HG03460 (cell line): ENCODE measurements at regions not wholly inside any gene's neighbourhood (a gene's known extent, or its start where the extent isn't known, plus 50 kb on each side); places are given as distances from the start of the nearest gene placed in this dataset.
"Not testable (repeated sequence)": the region's sequence is repeated elsewhere in the genome, so short reads cannot be mapped to it uniquely, and the experiment has no call there.

Experiments
- ATAC-seq: cut with Tn5 transposase; IDR thresholded peaks from one replicate; pipeline ENCODE4 v1.9.1; 2021; ENCODE audit not compliant: unreplicated experiment

DNA sequence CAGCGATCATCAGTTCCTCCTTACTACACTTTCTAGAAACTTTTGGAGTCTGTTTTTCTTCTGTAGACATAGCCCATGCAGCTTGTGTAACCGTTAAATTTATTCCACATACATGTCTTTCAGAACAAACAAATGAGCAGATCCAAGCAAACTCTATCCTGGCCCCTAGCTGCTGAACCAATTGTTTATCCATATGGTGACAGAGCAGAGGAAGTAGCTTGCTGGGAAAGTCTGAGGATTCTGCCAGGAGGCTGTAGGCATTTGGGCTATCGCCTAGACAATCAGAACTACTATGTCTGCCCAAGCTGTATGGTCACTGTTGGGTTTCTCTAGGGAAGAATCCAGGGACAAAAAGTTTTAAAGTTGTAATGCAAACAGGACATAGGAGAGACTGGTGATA, 343.7 kb downstream of the SPRY2 start:
- no peak for ATAC-seq

DNA sequence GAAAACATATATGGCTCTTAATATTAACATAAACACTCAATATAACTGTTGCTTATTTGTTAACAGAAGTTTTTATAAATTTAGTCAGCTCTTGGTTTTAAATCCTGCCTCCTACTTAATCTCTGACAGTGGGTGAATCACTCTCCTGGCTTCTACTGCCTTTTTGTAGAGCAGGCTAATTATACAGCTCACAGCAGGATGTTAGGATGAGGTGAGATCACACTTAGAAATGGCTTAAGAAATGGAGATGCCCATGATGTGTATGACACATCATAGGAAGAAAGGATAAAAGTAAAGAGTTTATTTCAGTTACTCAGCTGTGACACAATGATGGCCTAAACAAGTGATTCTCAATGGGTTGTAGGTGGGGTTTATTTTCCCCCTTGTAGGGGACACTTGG, 345.6 kb downstream of the SPRY2 start:
- ATAC-seq, result no peak

DNA sequence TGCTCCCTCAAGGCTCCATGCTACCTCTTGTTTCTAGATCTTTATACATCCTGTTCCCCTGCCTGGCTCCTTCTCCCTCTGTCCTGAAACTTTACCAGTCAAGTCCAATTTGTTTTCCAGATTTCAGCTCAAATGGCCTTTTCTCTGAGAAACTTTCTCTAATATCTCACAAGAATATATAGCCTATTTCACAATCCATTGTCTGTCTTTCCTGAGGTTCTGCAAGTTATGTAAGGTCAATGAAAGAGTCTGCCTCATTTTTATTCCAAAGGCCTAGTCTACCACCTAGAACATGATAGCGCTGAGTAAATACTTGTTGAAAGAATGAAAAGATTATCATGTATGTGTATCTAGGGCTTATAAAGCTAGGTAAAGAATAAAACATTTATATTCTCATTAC, 348.8 kb downstream of the SPRY2 start:
- ATAC-seq, result no peak

DNA sequence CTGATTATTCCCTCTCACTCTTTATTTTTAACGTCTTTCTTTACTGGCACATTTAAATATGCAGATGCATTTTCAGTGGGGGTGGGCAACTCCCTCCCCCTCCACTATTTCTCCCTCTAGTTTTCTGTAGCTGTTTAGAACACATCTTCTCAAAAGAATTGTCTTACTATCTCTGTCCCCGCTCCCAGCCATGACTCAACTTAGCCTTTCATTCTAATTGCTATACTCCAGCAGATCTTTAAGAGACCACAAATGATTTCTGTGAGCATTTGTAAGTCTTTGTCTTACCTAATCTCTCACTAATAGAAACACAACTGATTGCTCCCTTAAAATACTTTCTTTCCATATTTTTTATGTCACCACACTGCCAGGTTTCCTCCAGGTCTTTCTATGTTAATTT, 350.9 kb downstream of the SPRY2 start:
- no peak for ATAC-seq

DNA sequence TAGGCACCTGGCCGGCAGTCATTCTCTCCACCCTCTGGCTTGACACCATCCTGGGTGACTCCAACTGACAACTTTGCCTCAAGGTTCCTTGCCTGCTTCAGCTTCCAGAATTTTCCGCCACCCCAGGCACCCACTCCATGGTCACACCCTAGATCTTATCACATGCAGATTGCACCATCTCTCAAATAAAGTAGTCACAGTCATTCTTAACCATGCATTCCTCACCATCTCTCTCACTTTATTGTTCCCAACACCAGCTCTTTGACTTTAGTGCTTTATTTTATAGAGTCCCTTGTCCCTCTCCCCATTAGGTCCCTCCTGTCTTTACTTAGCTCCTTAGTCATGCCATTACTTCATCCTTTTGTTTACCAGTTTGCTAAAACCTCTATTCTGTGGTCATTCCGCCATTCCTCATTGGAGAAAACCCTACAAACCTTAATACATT, 351.7 kb downstream of the SPRY2 start:
- no peak for ATAC-seq

DNA sequence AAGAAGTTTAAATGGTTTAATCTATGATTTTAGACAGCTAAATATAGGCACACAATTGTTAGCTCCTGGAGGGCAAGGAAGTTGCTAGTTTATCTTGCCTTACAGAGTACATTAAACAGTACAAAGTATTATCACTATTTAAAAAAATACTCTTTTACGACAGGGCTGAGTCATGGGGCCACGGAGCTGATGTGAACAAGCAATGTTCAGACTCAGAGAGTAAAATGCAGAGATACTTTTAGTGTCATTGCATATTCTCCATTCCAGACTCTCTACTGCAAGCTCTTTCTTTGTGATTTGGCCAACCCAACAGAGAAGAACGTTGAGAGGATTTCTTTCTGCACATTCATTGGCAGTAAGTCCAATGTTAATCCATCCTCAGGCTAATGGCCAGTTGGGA, 352.4 kb downstream of the SPRY2 start:
- ATAC-seq, result no peak

DNA sequence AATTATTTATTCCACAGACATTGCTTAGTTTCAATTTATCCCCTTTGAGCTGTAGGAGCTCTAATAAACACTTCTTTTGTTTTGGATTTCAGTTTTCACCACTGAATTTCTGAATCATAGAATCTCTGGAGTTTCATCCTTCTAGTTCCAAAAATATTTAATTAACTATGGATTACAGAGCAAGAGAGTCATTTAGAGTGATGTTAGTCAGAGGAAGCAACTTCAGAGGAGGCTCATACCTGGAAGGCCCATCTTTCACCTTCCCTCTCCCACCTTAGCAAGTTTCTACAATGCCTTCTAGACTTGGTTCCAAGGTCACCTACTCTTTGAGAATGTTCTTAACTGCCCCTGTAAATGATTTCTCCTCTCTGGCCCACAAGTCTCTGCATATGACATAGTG, 353.2 kb downstream of the SPRY2 start:
- ATAC-seq, result no peak

DNA sequence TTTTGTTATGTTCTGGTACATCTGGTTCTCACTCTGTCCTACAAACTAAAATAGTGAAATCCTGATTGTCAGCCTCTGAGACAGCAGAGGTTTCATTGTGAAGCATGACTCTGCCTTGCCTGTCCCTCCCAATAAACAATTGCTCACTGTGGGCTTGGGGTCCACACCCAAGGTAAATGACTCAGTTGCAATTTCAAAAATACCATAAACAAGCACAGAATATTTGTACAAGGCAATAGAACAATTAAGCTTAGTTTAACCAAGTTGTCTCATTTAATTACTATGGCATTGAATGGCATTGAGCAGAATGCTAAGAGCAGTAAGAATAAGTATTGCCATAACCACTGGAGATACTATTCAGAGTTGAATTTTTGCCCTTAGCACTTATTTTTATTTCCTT, 353.6 kb downstream of the SPRY2 start:
- ATAC-seq, result no peak

DNA sequence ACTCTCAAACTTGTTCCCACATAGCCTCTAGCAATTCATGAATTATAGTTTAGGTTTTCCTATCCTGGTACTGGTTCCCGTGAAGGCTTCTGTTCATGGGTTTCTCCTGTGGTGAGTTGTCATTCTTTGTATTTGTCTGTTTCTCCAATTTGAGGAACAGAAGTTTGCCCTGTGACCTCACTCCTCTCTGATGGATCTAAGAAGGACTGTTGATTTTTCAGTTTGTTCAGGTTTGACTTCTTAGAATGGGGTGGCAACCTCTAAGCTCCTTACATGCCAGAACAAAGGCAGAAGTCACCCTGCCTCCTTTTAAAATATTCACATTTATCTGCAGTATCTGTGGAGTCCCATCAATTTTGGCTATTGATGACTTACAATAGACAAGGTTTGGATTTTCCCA, 354.0 kb downstream of the SPRY2 start:
- ATAC-seq, result no peak

DNA sequence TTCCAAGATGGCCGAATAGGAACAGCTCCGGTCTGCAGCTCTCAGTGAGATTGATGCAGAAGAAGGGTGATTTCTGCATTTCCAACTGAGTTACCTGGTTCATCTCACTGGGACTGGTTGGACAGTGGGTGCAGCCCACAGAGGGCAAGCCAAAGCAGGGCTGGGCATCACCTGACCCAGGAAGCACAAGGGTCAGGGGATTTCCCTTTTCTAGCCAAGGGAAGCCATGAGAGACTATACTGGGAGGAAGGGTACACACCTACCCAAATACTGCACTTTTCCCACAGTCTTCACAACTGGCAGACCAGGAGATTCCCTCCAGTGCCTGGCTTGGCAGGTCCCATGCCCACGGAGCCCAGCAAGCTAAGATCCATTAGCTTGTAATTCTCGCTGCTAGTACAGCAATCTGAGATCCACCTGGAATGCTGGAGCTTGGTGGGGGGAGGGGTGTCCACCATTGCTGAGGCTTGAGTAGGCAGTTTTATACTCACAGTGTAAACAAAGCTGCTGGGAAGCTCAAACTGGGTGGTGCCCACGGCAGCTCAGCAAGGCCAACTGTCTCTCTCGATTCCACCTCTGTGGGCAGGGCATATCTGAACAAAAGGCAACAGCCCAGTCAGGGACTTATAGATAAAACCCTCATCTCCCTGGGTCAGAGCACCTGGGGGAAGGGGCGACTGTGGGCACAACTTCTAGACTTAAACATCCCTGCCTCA, 365.8 kb downstream of the SPRY2 start:
- not testable (repeated sequence) for ATAC-seq

DNA sequence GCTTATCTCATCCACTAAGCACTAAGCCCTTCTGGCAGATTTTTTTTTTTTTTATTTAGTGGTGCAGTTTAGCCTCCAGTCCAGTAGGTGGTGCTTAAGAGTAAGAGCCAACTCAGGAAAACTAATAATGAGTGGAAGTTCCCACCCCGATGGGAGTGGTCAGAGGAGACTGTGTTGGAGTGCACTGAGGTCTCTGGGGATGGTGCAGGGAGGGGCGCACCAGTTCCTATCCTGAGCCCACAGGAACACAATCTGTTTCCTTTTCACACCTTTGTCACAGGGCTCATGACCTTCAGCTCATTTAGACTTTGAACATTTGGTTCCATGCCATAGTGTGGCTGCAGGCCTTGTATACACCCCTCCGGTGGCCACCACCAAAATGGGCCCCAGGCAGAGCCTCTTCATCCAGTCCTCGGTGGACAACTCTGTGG, 367.4 kb downstream of the SPRY2 start:
- peak; percentile 90 for ATAC-seq

DNA sequence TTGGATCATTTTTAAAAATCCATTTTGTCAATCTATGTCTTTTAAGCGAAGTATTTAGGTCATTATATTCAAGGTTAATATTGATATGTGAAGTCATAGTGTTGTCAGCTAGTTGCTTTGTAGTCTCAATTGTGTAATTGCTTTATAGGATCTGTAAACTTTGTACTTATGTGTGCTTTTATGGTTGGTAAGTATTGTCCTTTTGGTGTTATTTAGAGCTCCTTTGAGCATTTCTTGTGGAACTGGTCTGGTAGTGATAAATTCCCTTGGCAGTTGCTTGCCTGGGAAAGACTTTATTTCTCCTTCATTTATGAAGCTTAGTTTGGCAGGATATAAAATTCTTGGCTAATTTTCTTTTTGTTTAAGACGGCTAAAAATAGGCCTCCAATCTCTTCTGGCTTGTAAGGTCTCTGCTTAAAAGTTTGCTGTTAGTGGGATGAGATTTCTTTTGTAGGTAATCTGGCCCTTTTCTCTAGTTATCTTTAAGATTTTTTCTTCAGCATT, 368.8 kb downstream of the SPRY2 start:
- no peak for ATAC-seq

DNA sequence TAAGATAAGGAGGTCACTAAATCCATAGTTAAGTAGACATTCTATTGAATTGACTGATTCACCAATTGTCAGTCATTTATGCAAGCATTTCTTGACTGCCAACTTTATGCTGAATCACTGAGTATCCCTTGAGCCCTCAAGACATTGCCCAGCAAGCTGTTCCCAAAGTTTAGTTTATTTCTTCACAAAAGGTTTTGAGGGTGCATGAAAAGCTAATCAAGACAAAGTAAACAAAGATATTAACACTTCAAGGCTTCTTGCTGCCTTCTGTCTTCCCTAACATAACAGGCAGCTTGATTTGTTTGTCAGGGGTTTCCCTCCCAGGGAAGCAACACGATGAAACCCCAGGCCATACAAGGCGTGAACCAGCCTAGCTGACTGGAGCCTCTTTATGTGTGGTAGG, 374.4 kb downstream of the SPRY2 start:
- ATAC-seq, result no peak

DNA sequence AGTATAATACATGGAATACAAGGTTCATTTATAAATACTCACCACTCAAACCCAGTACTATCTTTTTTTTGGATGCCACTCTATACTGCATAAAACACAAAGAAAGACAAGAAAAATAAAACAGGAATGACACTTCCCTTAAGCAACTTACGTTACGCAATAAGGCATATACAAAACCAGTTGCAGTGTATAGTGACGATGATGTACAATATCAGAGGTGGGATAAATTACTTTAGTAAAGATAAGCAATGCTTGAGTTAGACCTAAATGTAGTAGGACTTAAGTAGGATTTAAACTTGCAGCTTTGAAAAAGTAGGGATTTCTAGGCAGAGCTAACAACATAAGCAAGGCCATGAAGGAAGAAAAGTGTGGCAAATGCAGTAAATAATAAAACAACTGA, 374.9 kb downstream of the SPRY2 start:
- ATAC-seq, result no peak

DNA sequence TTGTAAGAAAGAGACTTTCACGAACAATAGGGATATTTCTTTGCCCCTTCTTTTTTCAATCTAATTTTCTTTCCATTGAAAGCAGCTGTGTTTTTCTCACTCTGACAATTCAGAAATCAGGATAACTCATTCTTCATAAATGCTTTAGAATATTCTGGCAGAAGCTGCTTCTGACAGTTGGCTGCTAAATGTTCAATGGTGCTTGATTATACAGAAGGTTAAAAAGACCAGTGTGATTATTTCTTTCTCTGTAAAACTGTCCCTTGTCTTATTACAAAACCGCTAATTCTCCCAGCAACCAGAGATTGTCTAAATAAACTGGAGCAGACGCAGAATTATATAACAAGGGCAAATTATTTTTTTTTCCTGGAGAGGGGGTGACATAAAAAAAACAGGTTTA, 394.4 kb downstream of the SPRY2 start:
- ATAC-seq, result no peak

DNA sequence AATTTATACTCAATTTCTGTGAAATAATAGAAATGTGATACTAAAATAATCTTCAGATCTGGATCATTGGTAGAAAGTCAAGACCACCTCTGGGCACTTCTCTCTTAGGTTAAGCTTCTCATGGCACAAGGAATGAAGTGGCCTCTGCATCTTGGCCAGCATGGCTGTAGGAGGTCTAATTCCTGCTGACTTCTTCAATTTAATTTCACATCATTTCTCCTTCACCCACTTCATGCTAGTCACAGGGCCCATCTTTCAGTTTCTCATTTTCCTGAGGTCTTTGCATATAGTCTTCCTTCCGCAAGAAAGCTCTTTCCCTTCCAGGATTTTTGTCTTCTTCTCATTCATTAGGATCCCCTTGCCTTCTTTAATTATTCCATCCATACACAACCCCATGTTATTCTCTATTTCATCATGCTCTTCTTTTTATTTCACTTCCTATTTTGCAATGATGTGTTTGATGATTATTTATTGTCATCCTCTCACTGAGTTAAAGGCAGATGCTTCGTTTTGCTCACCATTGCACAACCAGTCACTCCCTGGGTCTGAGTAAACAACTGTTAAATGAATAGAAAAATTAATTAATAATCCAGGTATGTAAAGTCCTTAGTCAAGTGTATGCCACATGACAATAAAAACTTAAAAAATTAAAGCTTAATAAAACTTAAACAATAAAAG, 397.4 kb downstream of the SPRY2 start:
- no peak for ATAC-seq

DNA sequence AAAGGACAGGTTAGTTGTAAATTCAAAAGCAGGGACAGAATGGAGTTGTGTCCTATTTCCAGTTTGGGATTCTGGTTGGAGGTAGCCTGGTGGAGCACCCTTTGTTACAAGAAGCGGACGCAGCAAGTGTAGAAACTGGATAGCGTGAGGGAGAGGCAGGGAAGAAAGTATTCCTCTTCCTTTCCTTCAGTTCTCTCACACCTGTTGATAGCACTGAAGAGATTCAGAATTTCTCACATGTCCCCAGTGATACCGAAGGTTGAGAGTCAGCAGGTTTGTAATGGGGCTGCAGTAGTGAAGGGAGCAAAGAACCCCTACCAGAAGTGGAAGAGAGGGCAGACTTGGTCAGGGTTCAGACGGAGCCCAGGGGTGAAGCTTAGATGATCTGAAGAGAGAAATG, 399.2 kb downstream of the SPRY2 start:
- no peak for ATAC-seq

DNA sequence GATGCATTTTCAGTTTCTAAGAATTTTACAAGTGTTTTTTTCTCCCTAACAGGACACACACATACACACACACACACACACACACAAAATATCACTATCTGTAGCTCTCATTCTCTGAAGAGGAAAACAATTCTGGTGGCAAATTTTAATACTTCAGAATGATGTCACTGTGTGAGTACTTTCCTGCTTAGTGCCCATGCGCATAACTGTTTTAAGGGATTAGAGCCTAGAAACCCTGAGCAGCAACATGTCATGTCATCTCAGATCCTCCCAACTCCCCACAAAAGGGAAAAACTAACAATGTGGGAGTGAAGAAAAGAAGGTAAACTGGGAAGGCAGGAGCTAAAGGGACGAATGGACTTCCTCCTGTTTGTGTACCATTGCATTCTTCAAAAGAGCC, 401.2 kb downstream of the SPRY2 start:
- no peak for ATAC-seq

DNA sequence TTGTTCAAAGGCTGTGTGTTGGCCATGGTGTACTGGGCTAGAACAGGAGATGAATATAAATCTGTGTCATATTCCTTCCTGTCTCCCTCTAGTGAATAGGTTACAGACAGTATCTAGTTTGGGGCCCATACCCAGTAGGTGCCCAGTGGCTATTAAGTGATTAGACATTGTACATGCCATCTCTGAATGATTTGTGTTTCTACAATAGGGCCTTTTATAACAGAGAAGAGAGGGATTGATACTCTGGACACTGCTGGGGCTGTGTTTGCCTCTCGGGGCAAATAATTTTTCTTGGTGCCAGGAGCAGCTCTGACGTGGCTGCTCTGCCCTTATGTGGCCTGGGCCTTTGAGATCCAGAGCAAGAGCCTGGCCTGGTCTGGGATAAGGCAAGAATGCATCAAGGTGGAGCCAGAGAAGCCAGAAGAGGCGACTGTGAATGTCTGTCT, 403.1 kb downstream of the SPRY2 start:
- no peak for ATAC-seq

DNA sequence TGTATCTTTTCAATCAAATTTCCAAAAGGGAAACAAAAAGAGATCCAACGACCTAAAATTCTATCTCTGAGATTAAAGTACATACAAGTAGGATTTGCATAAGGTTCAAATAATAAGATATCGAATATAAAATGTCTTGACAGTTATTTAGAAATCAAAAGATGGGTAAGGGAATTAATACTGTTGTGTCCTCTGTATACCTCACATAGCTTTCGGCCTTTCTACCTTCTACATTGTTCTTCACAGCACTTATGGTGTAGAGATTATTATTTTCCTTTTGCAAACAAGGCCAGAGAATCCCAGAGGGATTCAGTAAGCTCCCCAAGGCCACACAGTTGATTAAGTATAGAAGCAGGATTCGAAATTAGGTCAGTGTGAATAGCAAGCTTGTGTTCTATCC, 403.6 kb downstream of the SPRY2 start:
- ATAC-seq, result no peak

DNA sequence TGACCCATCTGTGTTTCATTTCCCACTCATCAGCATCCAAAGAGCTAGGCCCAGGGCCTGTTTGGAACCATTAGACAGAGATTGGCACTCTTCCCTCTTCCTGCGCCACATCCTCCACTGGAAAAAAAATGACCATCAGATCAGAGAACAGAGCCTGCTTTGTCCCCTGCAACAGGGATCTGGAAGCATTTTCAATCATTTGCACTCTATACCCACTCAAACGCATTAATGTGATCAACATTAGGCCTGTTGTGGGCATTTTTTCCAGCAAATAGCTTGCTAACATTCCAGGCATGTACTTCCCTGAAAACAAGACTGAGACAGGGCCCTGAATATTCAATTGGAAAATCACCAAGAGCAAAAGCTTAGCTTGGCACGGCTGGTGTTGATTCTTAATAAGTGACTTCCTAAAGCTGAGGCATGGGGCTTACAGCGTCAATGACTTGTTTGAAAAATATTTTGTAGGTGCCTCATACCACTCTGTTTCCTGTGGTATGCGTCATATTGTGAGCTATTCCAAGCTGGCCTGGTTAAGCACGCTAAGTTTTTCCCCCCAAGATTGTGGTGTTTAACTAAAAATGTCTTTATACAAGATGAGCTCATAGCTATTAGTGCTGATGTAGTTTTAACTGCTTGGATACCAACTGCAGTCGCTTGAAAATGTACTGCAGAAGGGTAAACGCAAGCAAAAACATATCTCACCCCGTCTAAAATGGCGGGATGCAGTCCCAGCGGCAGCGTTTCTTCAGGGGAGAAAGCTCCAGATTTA, 404.4 kb downstream of the SPRY2 start:
- ATAC-seq, result no peak

DNA sequence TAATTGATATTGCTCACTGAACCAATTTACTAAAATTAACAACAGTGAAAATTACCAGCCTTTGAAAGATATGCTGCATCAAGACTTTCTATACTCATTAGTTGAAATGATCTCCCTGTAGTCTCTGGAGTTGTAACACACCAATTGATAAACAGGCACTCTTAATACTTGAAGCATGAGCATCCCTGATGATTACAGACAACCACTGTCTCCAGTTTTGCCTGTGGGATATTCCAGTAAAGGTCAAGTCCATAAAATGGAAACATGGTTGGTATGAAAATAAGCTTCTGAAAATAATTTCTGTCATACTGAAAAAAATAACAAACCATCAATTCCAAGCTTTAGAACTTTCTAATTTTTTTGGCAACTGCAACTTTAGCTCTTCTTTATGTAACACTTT, 405.8 kb downstream of the SPRY2 start:
- no peak for ATAC-seq
